NCI-H1694 treated with DMSO at 0.1 percent for 48 hours (cell line): ENCODE measurements at regions not wholly inside any gene's neighbourhood (a gene's known extent, or its start where the extent isn't known, plus 50 kb on each side); places are given as distances from the start of the nearest gene placed in this dataset.
"Not testable (repeated sequence)": the region's sequence is repeated elsewhere in the genome, so short reads cannot be mapped to it uniquely, and the experiment has no call there.

Source experiments
- DNase-seq: peaks from one replicate; lab custom pipeline; 2025; lab: John Stamatoyannopoulos, UW

DNA sequence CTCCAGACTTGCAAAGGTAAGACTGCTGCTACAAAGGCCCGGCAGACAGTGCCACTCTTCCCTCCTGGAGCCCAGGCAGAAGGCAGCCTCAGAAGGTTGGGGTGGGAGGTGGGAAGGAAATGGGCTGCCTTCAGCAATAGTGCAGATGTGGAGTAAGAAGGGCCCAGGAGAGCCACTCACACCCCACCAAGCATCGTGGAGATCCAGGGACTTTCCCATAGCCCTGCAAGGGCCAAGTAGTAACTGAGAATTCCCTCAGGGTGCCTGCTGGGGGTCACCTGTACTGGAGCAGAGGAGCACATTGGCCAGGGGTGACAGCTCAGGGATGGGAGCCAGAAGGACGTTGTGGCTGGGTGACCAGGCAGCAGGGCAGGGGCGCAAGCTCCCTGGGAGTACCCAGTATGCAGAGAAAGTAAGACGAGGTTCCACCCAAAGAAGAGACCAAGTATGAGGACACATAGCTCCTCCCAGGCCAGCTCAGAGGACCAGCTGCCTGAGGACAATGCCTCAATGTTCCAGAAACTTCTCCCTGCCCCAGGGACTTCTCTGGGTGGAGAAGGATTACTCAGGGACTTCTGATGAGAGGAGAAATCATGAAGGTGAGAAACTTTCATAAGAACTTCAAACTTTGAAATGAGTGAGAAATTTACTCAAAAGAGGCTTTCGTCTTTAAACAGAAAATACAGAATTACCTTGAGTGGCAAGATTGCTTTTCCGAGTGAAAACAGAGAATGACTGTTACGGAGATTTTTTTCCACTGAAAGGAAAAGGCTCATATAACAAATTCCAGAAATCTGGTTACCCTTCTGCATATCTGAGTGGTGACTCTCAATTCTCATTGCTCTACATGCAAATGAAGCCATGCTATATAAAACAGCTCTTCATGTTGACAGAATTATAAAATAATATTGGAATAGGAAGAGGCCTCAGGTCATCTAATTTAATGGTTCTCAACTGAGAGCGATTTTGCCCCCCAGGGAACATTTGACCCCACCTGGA is 87.9 kb upstream of the TRIO start:
- no peak for DNase-seq

- DNase-seq: no peak
These were observed 88.9 kb upstream of the TRIO start for GRCh38 chr5:14054111-14054854.

DNA sequence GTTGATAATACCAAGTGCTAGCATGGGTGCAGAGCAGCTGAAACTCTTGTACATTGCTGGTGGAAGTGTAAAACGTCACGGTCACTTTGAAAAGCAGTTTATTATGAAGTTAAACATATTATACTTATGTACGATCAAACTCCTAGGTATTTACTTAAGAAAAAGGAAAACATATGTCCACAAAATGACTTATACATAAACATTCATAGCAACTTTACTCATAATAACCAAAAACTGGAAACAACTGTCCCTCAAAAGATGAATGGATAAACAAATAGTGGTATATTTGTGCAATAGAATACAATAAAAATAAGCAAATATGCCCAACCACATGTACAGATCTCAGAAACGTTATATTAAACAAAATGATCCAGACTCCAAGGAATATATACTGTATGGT is 92.3 kb upstream of the TRIO start:
- DNase-seq: no peak

DNA sequence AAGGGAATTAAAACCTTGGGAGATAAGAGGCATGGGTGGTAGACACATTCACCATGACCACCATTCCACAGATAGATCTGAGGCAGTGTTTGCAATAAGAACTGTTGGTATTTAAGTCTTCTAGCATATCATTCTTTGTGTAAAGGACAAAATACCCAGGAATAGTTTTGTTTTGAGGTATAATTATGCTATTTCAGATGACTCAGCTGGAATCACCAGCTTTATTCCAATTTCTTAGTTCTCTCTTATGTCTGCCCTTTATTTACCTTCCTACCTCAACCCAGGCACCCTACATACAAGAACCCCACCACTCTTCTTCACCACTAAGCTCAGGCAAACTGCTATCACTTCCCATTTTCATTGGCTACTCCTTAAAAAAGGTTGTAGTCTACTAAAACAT is 94.7 kb upstream of the TRIO start:
- no peak for DNase-seq

GRCh38 chr5:14041528-14042192 is 97.2 kb upstream of the DNAH5 start:
- no peak for DNase-seq

- DNase-seq: no peak
These were observed 96.1 kb upstream of the DNAH5 start for GRCh38 chr5:14040542-14040941.

DNA sequence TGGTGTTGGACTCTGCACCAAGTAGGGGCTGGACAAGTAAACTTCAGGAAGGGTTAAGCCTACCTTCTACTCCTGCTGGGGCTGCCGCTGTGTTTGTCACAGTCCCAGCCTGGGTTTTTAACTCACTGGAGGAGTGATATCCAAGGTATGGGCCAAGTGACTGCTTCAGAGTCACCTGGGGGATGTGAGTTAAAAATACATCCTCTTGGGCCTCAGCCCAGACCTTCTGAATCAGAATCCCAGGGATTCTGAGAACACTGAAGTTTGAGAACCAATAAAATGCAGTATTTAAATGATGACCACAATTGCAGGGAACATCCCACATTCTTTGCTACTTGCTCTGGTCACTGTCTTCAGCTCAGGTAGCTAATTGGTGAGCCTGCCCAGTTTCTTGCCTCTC is 95.1 kb upstream of the DNAH5 start:
- DNase-seq: no peak

DNA sequence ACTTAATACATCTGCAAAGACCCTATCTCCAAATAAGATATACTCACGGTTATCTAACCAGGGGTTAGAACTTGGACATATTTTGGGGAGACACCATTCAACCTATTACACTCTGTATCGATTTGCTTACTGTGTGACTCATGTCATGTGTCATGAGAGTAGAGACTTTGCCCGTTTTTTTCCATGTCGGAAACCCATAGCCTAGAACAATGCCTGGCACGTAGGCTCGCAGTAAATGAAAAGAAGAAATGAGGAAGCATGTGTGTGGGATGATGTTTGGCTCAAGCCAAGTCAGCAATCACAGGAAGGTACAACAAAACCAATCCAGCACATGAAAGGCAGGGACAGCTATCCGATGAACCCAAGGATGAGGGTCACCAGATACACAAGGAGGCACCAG is 94.6 kb upstream of the DNAH5 start:
- no peak for DNase-seq

GRCh38 chr5:14038341-14038959 is 94.0 kb upstream of the DNAH5 start:
- no peak for DNase-seq

DNA sequence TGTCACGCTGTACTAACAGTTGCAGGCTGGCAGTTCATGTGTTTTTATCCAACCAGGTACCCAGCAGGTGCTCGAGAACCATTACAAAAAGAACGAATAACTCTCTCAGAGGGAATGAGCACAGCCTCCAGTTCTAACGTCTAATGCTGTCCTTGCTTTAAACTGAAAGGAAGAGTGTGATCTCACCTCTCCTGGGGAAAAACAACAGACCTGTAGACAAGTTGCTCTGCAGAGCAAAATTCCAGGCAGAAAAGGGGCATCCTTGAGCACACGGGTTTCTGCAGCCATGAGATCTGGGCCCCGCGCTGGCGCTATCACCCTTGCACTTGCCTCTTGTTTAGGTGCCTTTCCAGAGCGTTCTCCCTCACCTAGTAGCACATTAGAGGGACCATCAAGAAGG is 92.5 kb upstream of the DNAH5 start:
- DNase-seq: no peak

GRCh38 chr5:14036514-14036913 is 92.0 kb upstream of the DNAH5 start:
- no peak for DNase-seq

GRCh38 chr5:14035859-14036503 is 91.5 kb upstream of the DNAH5 start:
- DNase-seq: no peak

- DNase-seq: no peak
These were observed 90.5 kb upstream of the DNAH5 start for GRCh38 chr5:14034963-14035362.

DNA sequence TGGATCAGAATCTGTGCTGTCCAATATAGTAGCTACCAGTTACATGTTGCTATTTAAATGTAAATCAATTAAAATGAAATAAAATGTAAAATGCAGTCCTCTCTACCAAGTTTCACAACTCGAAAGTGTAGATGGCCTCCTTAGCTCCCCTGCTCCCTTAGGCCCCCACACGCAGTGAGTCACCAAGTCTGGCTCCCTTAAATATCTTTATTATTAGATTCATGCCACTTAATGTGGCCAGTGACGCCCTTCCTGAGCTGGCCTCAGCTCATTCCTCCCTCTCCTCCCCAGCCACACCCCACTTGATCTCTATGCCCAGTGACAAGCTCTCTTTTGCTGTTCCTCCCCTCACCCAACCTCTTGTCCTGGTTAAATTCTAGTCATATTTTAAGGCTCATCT is 88.4 kb upstream of the DNAH5 start:
- DNase-seq: no peak

- DNase-seq: no peak
These were observed 84.6 kb upstream of the DNAH5 start for GRCh38 chr5:14028938-14029584.

- no peak for DNase-seq
These were observed 83.7 kb upstream of the DNAH5 start for GRCh38 chr5:14028188-14028587.

DNA sequence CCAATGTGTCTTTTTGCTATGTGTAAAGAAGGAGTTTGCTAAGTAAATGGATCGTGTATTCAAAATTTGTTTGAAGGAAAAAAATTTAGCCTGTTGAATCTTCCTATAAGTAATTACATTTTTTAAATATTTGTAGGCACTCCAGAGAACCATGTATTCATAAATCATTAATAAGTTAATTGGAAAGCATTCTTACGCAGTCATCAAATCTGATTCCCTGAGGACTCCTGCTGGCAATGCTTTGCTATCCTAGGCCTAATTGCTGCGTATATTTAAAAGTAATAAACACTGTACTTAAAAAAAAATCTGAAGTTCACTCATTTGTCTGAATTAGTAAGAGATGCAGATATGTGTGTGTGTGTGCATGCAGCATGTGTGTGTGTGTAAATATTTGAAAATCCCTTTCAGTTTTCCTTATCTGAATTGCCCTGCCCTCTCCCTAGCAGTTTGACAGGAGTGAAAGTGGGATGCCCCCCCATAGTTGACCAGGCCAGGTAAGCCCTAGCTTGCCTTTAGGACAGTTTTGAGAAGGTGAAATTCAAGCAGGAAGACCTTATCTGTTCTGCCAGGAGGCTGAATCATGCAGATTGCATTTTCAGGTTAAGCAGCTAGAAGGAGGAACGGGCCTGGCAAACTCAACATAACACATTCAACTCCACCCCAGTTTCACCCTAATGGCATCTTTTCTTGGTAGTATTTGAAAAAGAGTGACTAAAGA is 81.2 kb upstream of the DNAH5 start:
- no peak for DNase-seq

GRCh38 chr5:14022971-14023370 is 78.5 kb upstream of the DNAH5 start:
- DNase-seq: no peak

GRCh38 chr5:14020944-14021343 is 76.5 kb upstream of the DNAH5 start:
- DNase-seq: not testable (repeated sequence)

DNA sequence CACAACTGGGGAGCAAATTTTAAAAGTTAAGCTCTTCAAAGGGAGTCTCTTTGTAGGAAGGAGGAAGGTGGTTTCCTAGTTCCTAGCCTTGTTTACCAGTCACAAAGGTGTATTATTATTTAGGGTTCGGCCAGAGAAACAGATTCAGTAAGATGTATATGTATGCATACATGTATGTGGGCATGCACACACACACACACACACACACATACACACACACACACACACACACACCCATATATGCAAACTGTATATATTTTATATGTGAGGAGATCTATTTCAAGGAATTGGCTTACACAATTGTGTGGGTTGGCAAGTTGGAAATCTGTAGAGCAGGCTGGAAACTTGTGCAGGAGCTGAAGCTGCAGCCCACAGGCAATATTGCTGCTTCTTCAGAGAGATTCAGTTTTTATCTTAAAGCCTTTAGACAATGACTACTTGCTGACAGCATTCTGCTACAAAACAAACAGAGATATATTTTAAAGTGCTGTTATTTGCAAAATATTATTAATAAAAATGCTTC is 75.3 kb upstream of the DNAH5 start:
- DNase-seq: no peak
